Activated CD8-positive, alpha-beta T cell treated with anti-CD3 and anti-CD28 coated beads for 36 hours (primary cell): ENCODE measurements at regions not wholly inside any gene's neighbourhood (a gene's known extent, or its start where the extent isn't known, plus 50 kb on each side); places are given as distances from the start of the nearest gene placed in this dataset.
"Not testable (repeated sequence)": the region's sequence is repeated elsewhere in the genome, so short reads cannot be mapped to it uniquely, and the experiment has no call there.

ENCODE experiments used
- ATAC-seq: fragments of 200-7000 bp; cut with Tn5 transposase; one replicate; pipeline ENCODE4 v1.10.0; 2021; ENCODE audit warnings: mild to moderate bottlenecking, moderate library complexity
- CTCF ChIA-PET: fragments of 350-600 bp; sonication (Branson Sonifier 250); formaldehyde crosslinking; loops from one replicate; lab custom pipeline; 2021; ENCODE audit warnings: antibody characterized with exemption; lab: Charles Lee
- POLR2A ChIA-PET: fragments of 350-600 bp; sonication (Branson Sonifier 250); formaldehyde crosslinking; loops from one replicate; lab custom pipeline; 2021; ENCODE audit warnings: antibody characterized with exemption; lab: Charles Lee
- DNase-seq: peaks from one replicate; pipeline ENCODE4 v3.0.0-alpha.2; 2020
- H3K27ac Mint-ChIP-seq: one replicate; pipeline ENCODE4 v1.8.0; 2021; ENCODE audit warnings: mild to moderate bottlenecking, mixed read lengths
- H3K27me3 Mint-ChIP-seq: one replicate; pipeline ENCODE4 v1.8.0; 2021; ENCODE audit warnings: mixed read lengths
- H3K36me3 Mint-ChIP-seq: one replicate; pipeline ENCODE4 v1.8.0; 2021; ENCODE audit warnings: low read depth, mixed read lengths
- H3K4me1 Mint-ChIP-seq: one replicate; pipeline ENCODE4 v1.8.0; 2021; ENCODE audit warnings: low read depth, mixed read lengths
- H3K4me3 Mint-ChIP-seq: one replicate; pipeline ENCODE4 v1.8.0; 2021; ENCODE audit warnings: mild to moderate bottlenecking, moderate library complexity, mixed read lengths
- H3K9me3 Mint-ChIP-seq: one replicate; pipeline ENCODE4 v1.8.0; 2021; ENCODE audit warnings: mixed read lengths
- intact Hi-C: fragments of 100-400 bp; cut with micrococcal nuclease; formaldehyde crosslinking; loops from one replicate; pipeline ENCODE4 v1.10.0; 2022
- TF ChIP-seq, protein P1 (sequence below): fragments of 200-600 bp; IDR thresholded peaks from one replicate; pipeline ENCODE4 v1.8.0; 2022; ENCODE audit warnings: antibody characterized with exemption, mild to moderate bottlenecking

GRCh38 chrX:41022566-41022965 lies 62.7 kb upstream of the USP9X start:
- ChIA-PET CTCF (no interaction called here), POLR2A (interaction anchor here (0.6 kb wide), 1 partner anchor 20 kb away, joined by 3 read pairs; no protein-coding TSS in a partner anchor)
- no peak overlapping the region for H3K4me3 Mint-ChIP-seq
- no peaks in the 10 kb centered on the region for H3K9me3 Mint-ChIP-seq
- intact Hi-C loops: no loop called here
- no peaks in the 10 kb centered on the region for H3K4me1 Mint-ChIP-seq
- TF ChIP-seq, protein P1, sequence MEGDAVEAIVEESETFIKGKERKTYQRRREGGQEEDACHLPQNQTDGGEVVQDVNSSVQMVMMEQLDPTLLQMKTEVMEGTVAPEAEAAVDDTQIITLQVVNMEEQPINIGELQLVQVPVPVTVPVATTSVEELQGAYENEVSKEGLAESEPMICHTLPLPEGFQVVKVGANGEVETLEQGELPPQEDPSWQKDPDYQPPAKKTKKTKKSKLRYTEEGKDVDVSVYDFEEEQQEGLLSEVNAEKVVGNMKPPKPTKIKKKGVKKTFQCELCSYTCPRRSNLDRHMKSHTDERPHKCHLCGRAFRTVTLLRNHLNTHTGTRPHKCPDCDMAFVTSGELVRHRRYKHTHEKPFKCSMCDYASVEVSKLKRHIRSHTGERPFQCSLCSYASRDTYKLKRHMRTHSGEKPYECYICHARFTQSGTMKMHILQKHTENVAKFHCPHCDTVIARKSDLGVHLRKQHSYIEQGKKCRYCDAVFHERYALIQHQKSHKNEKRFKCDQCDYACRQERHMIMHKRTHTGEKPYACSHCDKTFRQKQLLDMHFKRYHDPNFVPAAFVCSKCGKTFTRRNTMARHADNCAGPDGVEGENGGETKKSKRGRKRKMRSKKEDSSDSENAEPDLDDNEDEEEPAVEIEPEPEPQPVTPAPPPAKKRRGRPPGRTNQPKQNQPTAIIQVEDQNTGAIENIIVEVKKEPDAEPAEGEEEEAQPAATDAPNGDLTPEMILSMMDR: no peak
- no peak for DNase-seq
- H3K27me3 Mint-ChIP-seq: no peaks in the 10 kb centered on the region
- no peak for ATAC-seq
- H3K36me3 Mint-ChIP-seq: no peaks in the 10 kb centered on the region
- H3K27ac Mint-ChIP-seq: no peak overlapping the region

DNA sequence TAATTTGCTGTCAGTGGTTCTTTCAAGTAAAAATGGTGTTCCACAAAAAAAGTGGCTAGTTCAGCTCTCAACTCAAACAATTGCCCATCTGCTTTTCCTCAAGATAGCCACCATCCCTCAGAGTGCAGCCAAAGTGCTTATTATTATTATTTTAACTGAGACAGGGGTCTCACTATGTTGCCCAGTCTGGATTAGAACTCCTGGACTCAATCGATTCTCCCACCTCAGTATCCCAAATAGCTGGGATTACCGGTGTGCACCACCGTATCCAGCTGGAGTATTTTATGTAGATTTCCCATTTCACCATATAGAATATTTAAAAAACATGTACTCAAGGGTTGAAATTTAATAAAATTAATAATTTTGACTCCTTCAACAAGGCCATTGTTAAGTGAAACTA lies 62.1 kb upstream of the USP9X start:
- ChIA-PET CTCF (no interaction called here), POLR2A (no interaction called here)
- TF ChIP-seq, protein P1: no peak
- no peak for ATAC-seq
- Mint-ChIP-seq H3K4me3 (no peak overlapping the region), H3K27ac (no peak overlapping the region), H3K9me3 (no peaks in the 10 kb centered on the region), H3K4me1 (no peaks in the 10 kb centered on the region), H3K36me3 (no peaks in the 10 kb centered on the region), H3K27me3 (no peaks in the 10 kb centered on the region)
- no peak for DNase-seq
- intact Hi-C loops: no loop called here

- H3K27ac Mint-ChIP-seq, H3K36me3 Mint-ChIP-seq, H3K27me3 Mint-ChIP-seq, intact Hi-C loops, H3K4me1 Mint-ChIP-seq, DNase-seq, H3K4me3 Mint-ChIP-seq, H3K9me3 Mint-ChIP-seq, ATAC-seq, POLR2A ChIA-PET, CTCF ChIA-PET: not testable (repeated sequence)
These were observed 60.9 kb upstream of the USP9X start for GRCh38 chrX:41024335-41024734.

GRCh38 chrX:41024755-41025154 lies 60.5 kb upstream of the USP9X start:
- Mint-ChIP-seq H3K4me3 (no peak overlapping the region), H3K36me3 (no peaks in the 10 kb centered on the region), H3K27me3 (no peaks in the 10 kb centered on the region), H3K4me1 (no peaks in the 10 kb centered on the region), H3K9me3 (no peaks in the 10 kb centered on the region), H3K27ac (no peak overlapping the region)
- no peak for DNase-seq
- TF ChIP-seq, protein P1: no peak
- ATAC-seq: no peak
- intact Hi-C loops: no loop called here
- POLR2A ChIA-PET: no interaction called here
- CTCF ChIA-PET: no interaction called here

DNA sequence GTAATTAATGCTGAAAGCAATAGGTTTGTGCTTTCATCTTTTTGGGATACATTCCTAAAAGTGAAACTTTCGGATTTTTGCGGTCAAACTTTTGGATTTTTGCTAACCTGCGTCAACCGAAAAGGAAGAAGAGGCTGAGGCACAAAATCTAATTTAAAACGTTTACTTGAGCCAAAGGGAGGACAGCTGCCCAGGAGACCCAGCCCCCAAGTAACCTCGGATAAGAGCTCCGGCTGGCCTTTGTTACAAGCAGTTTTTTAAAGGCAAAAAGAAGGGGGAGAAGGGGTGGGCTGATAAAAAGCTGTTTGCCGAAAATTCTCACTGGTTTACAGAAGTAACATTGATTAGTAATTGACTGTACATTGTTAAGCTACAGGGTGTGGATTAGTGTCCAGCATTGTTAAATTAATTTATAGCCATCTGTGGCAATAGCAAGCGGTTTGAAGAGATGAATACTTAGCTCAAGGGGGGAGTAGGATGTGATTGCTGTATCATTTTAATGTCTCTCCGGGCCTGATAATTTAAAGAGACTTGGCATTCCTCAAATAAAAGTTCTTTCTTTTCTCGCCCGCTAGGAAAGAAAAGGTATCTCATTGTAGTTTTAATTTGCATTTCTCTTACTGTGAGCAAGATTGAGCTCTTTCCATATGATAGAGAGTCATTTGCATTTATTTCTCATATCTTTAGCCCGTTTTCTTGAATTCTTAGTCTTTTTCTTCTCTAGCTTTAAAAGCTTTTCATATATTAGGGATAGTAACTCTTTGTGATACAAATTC lies 59.1 kb upstream of the USP9X start:
- no peaks in the 10 kb centered on the region for H3K36me3 Mint-ChIP-seq
- H3K4me3 Mint-ChIP-seq: no peak overlapping the region
- DNase-seq (no peak), ATAC-seq (no peak)
- no peak overlapping the region for H3K27ac Mint-ChIP-seq
- H3K27me3 Mint-ChIP-seq: no peaks in the 10 kb centered on the region
- ChIA-PET CTCF (no interaction called here), POLR2A (no interaction called here)
- TF ChIP-seq, protein P1: no peak
- intact Hi-C loops: no loop called here
- no peaks in the 10 kb centered on the region for H3K4me1 Mint-ChIP-seq
- H3K9me3 Mint-ChIP-seq: no peaks in the 10 kb centered on the region
